Glomerular endothelial cell (primary cell): ENCODE measurements at regions not wholly inside any gene's neighbourhood (a gene's known extent, or its start where the extent isn't known, plus 50 kb on each side); places are given as distances from the start of the nearest gene placed in this dataset.

Experiments
- DNase-seq: peaks from one replicate; pipeline ENCODE4 v3.0.0-alpha.2; 2011; ENCODE audit warnings: low read depth, low spot score; ENCODE audit errors: extremely low read depth

- no peak for DNase-seq
Measured at GRCh38 chr11:95363708-95364107, 132.7 kb upstream of the SESN3 start.

GRCh38 chr11:95363164-95363563 lies 132.2 kb upstream of the SESN3 start:
- DNase-seq, result no peak

- DNase-seq, result no peak
Measured at GRCh38 chr11:95361180-95361579, 130.2 kb upstream of the SESN3 start.

GRCh38 chr11:95360377-95361075 lies 129.5 kb upstream of the SESN3 start:
- no peak for DNase-seq

- no peak for DNase-seq
Measured at GRCh38 chr11:95359756-95360155, 128.8 kb upstream of the SESN3 start.

- no peak for DNase-seq
Measured at GRCh38 chr11:95359341-95359663, 128.3 kb upstream of the SESN3 start.

- no peak for DNase-seq
Measured at GRCh38 chr11:95358511-95359340, 127.7 kb upstream of the SESN3 start.

- DNase-seq, result no peak
Measured at GRCh38 chr11:95354304-95354703, 123.3 kb upstream of the SESN3 start.

- DNase-seq, result no peak
Measured at GRCh38 chr11:95353706-95354105, 122.7 kb upstream of the SESN3 start.

GRCh38 chr11:95352733-95353346 lies 121.8 kb upstream of the SESN3 start:
- no peak for DNase-seq

GRCh38 chr11:95349345-95349942 lies 118.4 kb upstream of the SESN3 start:
- DNase-seq, result no peak

GRCh38 chr11:95346265-95346664 lies 115.3 kb upstream of the SESN3 start:
- DNase-seq, result no peak

- no peak for DNase-seq
Measured at GRCh38 chr11:95345651-95346050, 114.6 kb upstream of the SESN3 start.

- DNase-seq, result no peak
Measured at GRCh38 chr11:95344932-95345642, 114.1 kb upstream of the SESN3 start.

- no peak for DNase-seq
Measured at GRCh38 chr11:95341221-95341620, 110.2 kb upstream of the SESN3 start.

GRCh38 chr11:95339086-95339901 lies 108.3 kb upstream of the SESN3 start:
- DNase-seq, result no peak

GRCh38 chr11:95338430-95338991 lies 107.5 kb upstream of the SESN3 start:
- DNase-seq, result no peak

GRCh38 chr11:95337972-95338429 lies 107.0 kb upstream of the SESN3 start:
- DNase-seq, result no peak

GRCh38 chr11:95337175-95337957 lies 106.4 kb upstream of the SESN3 start:
- DNase-seq, result no peak
